ENCODE measurements at regions not wholly inside any gene's neighbourhood (a gene's known extent, or its start where the extent isn't known, plus 50 kb on each side); places are given as distances from the start of the nearest gene placed in this dataset.

- Histone ChIP-seq H3K4me3 (replicated peaks in 1 of 3; ENCODE audit: insufficient read depth in 1 of 3, low read depth in 1 of 3, low read length in 3 of 3) (no peak overlapping the region), H3K27me3 (ENCODE audit: control insufficient read depth in 2 of 2, insufficient read depth in 2 of 2, low read length in 2 of 2) (no peaks in the 10 kb centered on the region), H3K79me2 (ENCODE audit: control insufficient read depth, insufficient read depth, low read length) (no peaks in the 10 kb centered on the region), H3K9ac (replicated peaks; ENCODE audit: extremely low read depth, insufficient read depth, low read length) (no peak overlapping the region), H3K4me1 (ENCODE audit: control insufficient read depth, extremely low read depth, insufficient read depth, low read length) (no peaks in the 10 kb centered on the region), H2AFZ (ENCODE audit: low read depth, low read length) (no peak overlapping the region), H3K27ac (ENCODE audit: insufficient read depth, low read depth, low read length) (no peak overlapping the region), H3K36me3 (ENCODE audit: control insufficient read depth in 2 of 2, extremely low read depth in 1 of 2, insufficient read depth in 2 of 2, low read length in 2 of 2) (no peaks in the 10 kb centered on the region), H3K9me1 (replicated peaks; ENCODE audit: control insufficient read depth, extremely low read depth, insufficient read depth, low read length) (no peaks in the 10 kb centered on the region), H3K9me3 (replicated peaks; ENCODE audit: control insufficient read depth, insufficient read depth, low read length) (no peaks in the 10 kb centered on the region), H4K20me1 (replicated peaks; ENCODE audit: control insufficient read depth, extremely low read depth, insufficient read depth, low read length) (no peaks in the 10 kb centered on the region), H3K4me2 (ENCODE audit: insufficient read depth, low read length) (no peak overlapping the region)
- FAIRE-seq (no peak), DNase-seq (ENCODE audit: low read depth, low spot score) (no peak)
- ChIA-PET CTCF (no interaction called here), POLR2A (no interaction called here)
- dilution Hi-C loops (cut with MboI; ENCODE audit: extremely low pct_ligation_motif_present, low sequenced_read_pairs) (no loop called here), intact Hi-C loops (cut with micrococcal nuclease) (no loop called here)
- TF ChIP-seq MAX (IDR thresholded peaks at IDR 0.05; ENCODE audit: insufficient read depth, insufficient read length) = no peak
- no peak for TF ChIP-seq JUN (IDR thresholded peaks at IDR 0.05; ENCODE audit: borderline replicate concordance, insufficient read depth, insufficient read length, low read depth)
- no peak for TF ChIP-seq POLR2A (IDR thresholded peaks at IDR 0.05; ENCODE audit: low read depth, low read length)
- TF ChIP-seq POLR2AphosphoS5 (IDR thresholded peaks at IDR 0.05; ENCODE audit: insufficient read depth, low read depth, low read length) = no peak
- TF ChIP-seq CTCF (IDR thresholded peaks at IDR 0.05; ENCODE audit: extremely low read depth in 1 of 2, insufficient read depth in 1 of 2, low read depth in 1 of 2, low read length in 2 of 2) = no peak
- no peak for TF ChIP-seq GATA2 (IDR thresholded peaks at IDR 0.05; ENCODE audit: insufficient read depth, insufficient read length, low read depth, low read length)
- no peak for TF ChIP-seq FOS (IDR thresholded peaks at IDR 0.05; ENCODE audit: borderline replicate concordance, insufficient read depth, low read length)
- no peak for TF ChIP-seq EZH2 (IDR thresholded peaks at IDR 0.05; ENCODE audit: borderline replicate concordance, low read depth, low read length, severe bottlenecking)
- no peak for TF ChIP-seq MYC (IDR thresholded peaks at IDR 0.05; ENCODE audit: low read depth, low read length)
- BruUV-seq (replicated peaks) = no TSS peak
These were observed 439.2 kb upstream of the CDH9 start for GRCh38 chr5:27477550-27477949.

Data from endothelial cell of umbilical vein (primary cell).